Limb (tissue), 2 donors: ENCODE measurements at regions not wholly inside any gene's neighbourhood (a gene's known extent, or its start where the extent isn't known, plus 50 kb on each side); places are given as distances from the start of the nearest gene placed in this dataset.
"Not testable (repeated sequence)": the region's sequence is repeated elsewhere in the genome, so short reads cannot be mapped to it uniquely, and the experiment has no call there.

Experiments
- DNase-seq, 2 donors: peaks; one replicate each; pipeline ENCODE4 v3.0.0-alpha.2; 2016; ENCODE audit errors: extremely low spot score in 2 of 2

DNA sequence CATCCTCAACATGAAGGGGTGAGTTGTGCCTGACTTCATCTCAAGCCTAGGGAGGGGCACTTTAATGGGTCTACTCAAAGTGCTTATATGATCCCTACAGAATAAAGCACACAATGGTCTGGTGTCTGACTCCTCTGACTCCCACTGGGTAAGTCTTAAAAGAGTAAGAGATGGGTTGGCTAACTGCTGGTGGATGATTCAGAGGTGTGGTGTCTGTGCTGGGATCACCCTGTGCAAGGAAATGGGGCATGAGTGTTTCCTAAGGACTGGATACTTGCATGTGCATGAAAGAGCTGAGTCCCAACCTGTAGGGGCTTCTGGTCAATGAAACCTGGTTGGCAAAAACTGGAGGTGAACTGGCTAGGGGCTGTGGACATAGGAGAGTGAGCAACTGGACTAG, 158.8 kb downstream of the IL20RB start:
- no peak for DNase-seq

GRCh38 chr3:137121704-137122314, 164.0 kb downstream of the IL20RB start:
- peak; percentile 21 to 38 for DNase-seq

- no peak for DNase-seq
Measured at GRCh38 chr3:137131081-137131480, 173.3 kb downstream of the IL20RB start.

DNA sequence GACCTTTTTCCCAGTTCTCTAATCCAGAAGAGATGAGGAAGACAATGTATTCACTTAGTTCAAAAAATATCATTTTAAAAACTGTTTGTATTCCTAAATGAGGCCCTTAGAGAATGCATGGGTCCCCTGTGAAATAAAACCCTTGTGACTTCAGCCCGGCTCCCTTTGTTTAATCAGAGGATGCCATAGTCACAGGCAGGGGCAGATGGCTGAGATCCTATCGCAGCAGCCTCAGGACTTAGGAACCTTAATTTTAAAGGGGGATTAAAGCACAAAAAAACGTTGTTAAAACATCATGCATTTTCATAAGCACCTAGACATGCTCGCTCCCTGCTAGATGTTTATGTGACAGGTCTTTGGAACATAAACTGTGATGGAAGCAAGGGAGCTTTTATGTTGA, 176.6 kb downstream of the IL20RB start:
- DNase-seq: no peak

DNA sequence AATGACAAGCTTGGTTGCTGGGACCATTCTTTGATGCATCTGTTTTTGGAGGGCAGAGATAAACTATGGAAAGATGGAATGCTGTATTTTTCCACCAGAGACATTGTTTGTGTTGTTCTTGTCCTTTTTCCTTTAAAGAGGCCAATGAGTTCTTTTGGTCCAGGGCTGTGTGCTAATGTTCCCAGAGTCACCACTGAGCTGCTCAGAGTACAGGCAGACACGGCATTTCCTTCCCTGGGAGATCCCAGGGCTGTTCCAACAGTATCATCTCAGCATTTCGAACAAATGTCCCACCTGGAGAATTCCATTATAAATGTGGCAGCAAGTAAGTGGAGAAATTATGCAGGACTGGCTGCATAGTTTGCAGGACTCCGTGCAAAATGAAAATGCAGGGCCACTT, 190.6 kb downstream of the IL20RB start:
- no peak for DNase-seq

GRCh38 chr3:137148917-137149316, 191.1 kb downstream of the IL20RB start:
- no peak for DNase-seq

DNA sequence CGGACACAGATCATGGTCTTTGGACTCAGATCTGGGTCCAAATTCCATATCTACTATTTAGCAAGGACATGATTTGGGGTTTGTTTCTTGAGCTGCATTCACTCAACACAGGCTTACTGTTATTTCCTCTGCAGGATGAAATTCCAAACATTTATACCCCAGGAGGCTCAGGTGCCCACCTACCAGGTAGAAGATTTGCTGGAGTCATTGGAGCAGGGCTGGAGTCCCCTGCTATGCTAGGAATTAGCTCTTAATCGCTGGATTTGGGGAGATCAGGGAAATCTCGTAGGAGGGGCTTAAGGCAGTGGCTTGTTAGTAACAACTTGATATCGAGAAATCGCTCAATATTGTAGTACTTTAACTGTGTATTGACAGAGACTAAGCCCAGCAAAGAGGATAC, 193.0 kb downstream of the IL20RB start:
- DNase-seq: no peak

- not testable (repeated sequence) for DNase-seq
Measured at GRCh38 chr3:137153046-137153445, 195.3 kb downstream of the IL20RB start.

- DNase-seq: peak in 1 of 2 donors; percentile 48
Measured at GRCh38 chr3:137163241-137163871, 205.6 kb downstream of the IL20RB start.

DNA sequence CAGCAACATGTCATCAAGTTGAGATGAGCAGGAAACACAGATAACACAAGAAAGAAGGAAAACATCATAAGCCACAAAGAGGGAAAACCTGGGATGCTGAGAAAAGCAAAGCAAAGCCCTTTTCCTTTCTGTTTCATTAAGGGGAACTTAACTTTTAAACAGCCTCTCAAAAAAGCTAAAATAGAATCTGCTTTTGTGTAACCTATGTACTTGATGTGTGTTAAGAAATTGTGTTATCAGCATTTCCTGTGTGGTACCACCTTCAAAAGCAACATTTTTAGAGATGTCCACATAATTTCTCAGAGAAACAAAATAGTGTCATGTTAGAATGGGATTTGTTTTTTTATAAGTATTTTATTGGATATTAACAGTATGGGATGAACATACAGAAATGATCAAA, 206.2 kb downstream of the IL20RB start:
- no peak for DNase-seq

GRCh38 chr3:137165117-137165806, 207.5 kb downstream of the IL20RB start:
- no peak for DNase-seq

GRCh38 chr3:137171834-137172603, 214.2 kb downstream of the IL20RB start:
- DNase-seq: no peak

DNA sequence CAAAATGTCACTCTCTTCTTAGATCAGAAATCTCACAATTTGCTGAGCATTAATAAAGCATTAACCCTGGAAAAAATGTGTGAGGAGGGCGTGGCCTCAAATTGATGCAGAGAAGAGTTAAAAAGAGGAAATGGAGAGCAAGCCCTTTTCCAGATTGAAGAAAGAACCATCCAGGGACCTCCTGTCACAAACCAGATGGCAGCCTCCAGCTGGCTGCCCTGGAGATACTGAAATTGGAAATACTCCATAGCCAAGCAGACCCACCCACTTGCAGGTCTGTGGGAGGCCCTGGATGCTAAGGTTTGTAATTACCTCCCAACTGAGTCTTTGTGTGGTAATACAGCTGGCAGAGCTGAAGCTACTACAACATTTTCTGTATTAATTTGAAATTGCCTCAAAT, 214.9 kb downstream of the IL20RB start:
- no peak for DNase-seq

DNA sequence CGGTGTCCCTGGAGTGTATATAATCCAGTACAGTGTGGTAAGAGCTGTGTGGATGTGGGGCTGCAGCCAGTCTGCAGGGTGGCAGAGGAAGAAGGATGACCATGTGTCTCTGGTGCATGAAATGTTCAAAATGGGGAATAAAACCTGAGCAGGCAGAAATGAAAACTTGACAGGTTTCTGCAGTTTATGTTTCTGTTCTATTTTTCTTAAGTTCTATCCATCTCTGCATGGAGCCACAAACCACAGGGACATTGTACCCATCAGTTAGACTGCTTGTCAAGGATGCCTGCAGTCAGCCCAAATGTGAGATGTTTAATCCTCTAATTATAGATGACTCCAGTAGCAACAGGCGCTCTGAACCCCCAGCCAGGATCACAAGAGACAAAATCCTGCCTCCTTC, 216.7 kb downstream of the IL20RB start:
- no peak for DNase-seq

DNA sequence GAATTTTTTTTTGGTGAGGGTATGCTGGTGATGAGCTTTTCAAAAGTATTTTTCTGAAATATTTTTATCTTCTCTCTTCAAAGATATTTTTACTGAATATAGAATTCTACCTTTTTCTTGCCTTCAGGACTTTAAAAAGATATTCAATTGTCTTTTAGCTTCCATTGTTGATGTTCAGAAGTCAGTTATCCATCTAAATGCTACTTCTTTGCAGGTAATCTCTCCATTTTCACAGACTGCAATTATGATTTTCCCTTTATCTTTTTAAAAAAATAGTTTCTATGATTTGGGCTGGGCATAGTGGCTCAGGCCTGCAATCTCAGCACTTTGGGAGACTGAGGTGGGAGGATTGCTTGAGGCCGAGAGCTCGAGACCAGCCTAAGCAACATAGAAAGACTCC, 222.4 kb downstream of the IL20RB start:
- no peak for DNase-seq

GRCh38 chr3:137191133-137191923, 233.5 kb downstream of the IL20RB start:
- DNase-seq: no peak

DNA sequence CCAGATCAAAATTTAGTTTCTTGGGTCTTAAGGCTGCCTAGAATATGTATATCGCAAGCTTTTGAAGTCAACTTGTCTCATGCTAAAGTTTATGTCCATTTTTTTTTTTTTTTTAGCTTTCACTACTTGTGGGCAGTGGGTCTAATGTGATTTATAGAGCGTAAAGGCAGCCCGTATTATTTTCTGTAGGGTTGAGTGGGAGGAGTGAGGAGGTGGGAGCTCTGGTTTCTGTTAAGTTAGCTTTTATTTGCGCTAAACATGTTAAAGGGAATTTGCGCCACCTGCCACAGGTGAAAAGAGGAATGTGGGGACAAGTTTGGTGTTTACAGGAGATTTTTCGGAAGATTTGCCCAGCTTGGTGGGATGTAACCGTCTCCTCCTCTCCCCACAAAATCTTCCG, 234.2 kb downstream of the IL20RB start:
- no peak for DNase-seq

GRCh38 chr3:137194301-137194700, 236.5 kb downstream of the IL20RB start:
- no peak for DNase-seq

DNA sequence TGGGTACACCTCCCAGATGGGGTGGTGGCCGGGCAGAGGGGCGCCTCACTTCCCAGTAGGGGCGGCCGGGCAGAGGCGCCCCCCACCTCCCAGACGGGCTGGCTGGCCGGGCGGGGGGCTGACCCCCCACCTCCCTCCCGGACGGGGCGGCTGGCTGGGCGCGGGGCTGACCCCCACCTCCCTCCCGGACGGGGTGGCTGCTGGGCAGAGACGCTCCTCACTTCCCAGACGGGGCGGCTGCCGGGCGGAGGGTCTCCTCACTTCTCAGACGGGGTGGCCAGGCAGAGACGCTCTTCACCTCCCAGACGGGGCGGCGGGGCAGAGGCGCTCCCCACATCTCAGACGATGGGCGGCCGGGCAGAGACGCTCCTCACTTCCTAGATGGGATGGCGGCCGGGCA, 240.6 kb downstream of the IL20RB start:
- not testable (repeated sequence) for DNase-seq

DNA sequence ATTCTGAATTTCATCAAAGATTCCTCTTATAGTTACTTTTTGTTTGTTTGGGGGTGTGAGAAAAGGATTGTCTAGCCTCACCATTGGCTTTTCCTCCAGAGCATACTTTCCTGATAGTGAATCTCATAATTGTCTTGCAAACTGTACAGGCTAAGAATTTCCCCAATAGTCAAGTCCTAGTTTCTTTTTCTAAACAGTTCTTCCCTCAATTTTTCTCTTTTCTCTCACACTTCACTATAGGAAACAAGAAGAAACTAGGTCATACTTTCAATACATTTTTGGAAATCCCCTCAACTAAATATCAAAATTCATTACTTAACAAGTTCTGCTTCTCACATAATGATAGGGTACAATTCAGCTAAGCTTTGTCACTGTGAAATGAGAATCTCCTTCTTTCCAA, 241.9 kb downstream of the IL20RB start:
- DNase-seq: no peak

GRCh38 chr3:137201066-137201465, 243.3 kb downstream of the IL20RB start:
- no peak for DNase-seq
